GM10266 (cell line): ENCODE measurements at regions not wholly inside any gene's neighbourhood (a gene's known extent, or its start where the extent isn't known, plus 50 kb on each side); places are given as distances from the start of the nearest gene placed in this dataset.

Source experiments
- DNase-seq: peaks from one replicate; pipeline ENCODE4 v3.0.0; 2012; ENCODE audit errors: extremely low spot score
- CTCF ChIP-seq: IDR thresholded peaks from 2 replicates; pipeline ENCODE4 v1.5.1; 2012; ENCODE audit warnings: mild to moderate bottlenecking, low read depth; ENCODE audit not compliant: control insufficient read depth, insufficient read depth; ENCODE audit errors: missing control alignments

- no peak for DNase-seq
- TF ChIP-seq CTCF: no peak
These were observed 73.0 kb upstream of the SMIM21 start for GRCh38 chr18:75500545-75500944.

GRCh38 chr18:75497576-75498235 is 70.2 kb upstream of the SMIM21 start:
- DNase-seq: no peak
- no peak for TF ChIP-seq CTCF

GRCh38 chr18:75496151-75496550 is 68.6 kb upstream of the SMIM21 start:
- TF ChIP-seq CTCF: no peak
- DNase-seq: no peak

DNA sequence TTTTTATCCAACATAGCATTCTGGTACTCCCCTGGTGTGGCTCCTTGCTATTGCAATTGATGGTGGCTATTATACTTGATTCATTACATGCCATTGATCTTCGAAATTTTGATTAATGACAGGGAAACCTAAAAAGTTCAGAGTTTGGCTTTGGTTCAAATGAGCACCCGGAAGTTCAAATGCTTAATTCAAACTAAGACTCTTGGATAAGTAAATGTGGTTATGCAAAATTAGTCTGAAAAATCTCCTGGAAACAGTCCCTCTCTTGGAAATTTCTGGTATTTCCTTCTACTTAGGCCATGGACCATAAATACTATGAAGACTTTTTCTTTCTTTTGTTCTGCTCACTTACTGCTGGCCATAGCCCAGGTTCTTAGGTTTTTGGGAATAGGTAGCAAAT is 65.3 kb upstream of the SMIM21 start:
- no peak for TF ChIP-seq CTCF

GRCh38 chr18:75491361-75491760 is 63.9 kb upstream of the SMIM21 start:
- no peak for TF ChIP-seq CTCF

More for the DNA sequence above, 65.3 kb upstream of the SMIM21 start:
- no peak for DNase-seq

GRCh38 chr18:75489493-75490190 is 62.1 kb upstream of the SMIM21 start:
- TF ChIP-seq CTCF: no peak
- no peak for DNase-seq

More at GRCh38 chr18:75491361-75491760, 63.9 kb upstream of the SMIM21 start:
- no peak for DNase-seq

- no peak for DNase-seq
- TF ChIP-seq CTCF: no peak
These were observed 56.2 kb upstream of the SMIM21 start for GRCh38 chr18:75483662-75484061.
